SH-SY5Y (cell line): ENCODE measurements at regions not wholly inside any gene's neighbourhood (a gene's known extent, or its start where the extent isn't known, plus 50 kb on each side); places are given as distances from the start of the nearest gene placed in this dataset.

ENCODE experiments used
- GATA2 ChIP-seq: IDR thresholded peaks from 2 replicates; pipeline ENCODE4 v1.6.1; 2011; ENCODE audit warnings: mild to moderate bottlenecking, low read depth, low read length
- GATA3 ChIP-seq: IDR thresholded peaks from 2 replicates; pipeline ENCODE4 v1.6.1; 2011; ENCODE audit warnings: low read depth, mild to moderate bottlenecking, low read length, moderate library complexity

DNA sequence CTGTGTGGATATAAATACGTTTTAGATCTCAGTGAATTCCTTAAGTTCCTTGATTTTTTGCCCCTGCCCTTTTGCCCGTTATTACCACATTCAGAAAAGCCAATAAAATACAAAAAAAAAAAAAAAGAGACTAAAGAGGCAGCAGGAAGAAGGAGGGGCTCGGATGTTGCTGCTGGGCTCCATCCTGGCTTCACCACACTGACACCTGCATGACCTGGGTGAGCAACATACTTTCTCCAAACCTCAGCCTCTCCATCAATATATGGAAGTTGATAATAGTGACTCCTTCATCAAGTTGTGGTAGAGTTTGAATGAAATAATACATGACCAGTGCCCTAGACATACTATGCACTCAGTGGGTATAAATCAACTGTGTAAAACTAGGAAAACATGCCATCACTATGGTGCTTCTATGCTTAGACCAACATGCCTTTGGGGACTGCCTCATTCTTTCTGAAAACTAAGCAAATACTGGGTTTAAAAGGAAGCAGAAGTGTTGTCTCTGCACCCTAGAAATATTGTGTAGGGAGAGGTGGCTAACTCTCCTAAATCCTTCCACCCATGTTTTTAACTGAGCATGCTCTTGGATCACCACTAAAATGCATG lies 243.0 kb downstream of the PIK3R1 start:
- TF ChIP-seq GATA2, result no peak
- no peak for TF ChIP-seq GATA3
